GM23248 (cell line): ENCODE measurements at regions not wholly inside any gene's neighbourhood (a gene's known extent, or its start where the extent isn't known, plus 50 kb on each side); places are given as distances from the start of the nearest gene placed in this dataset.

ENCODE experiments used
- DNase-seq: peaks from one replicate; pipeline ENCODE4 v3.0.0-alpha.2; 2015
- H2AFZ ChIP-seq: fragments of 200-600 bp; sonication (generic); 2 replicates; pipeline ENCODE4 v1.6.1; 2016; ENCODE audit warnings: antibody characterized with exemption
- H3F3A ChIP-seq: fragments of 200-600 bp; sonication (generic); 2 replicates; pipeline ENCODE4 v1.6.1; 2016; ENCODE audit warnings: mild to moderate bottlenecking, antibody characterized with exemption, mixed run types; ENCODE audit not compliant: insufficient read depth
- H3K27ac ChIP-seq: fragments of 200-600 bp; sonication (generic); 2 replicates; pipeline ENCODE4 v1.5.1; 2016; ENCODE audit warnings: mild to moderate bottlenecking
- H3K27me3 ChIP-seq: fragments of 200-600 bp; sonication (generic); replicated peaks from 2 replicates; pipeline ENCODE4 v1.6.1; 2016; ENCODE audit warnings: mild to moderate bottlenecking; ENCODE audit not compliant: insufficient read depth
- H3K36me3 ChIP-seq: fragments of 200-600 bp; sonication (generic); 2 replicates; pipeline ENCODE4 v1.6.1; 2016; ENCODE audit warnings: low read depth, mild to moderate bottlenecking
- H3K4me1 ChIP-seq: fragments of 200-600 bp; sonication (generic); 2 replicates; pipeline ENCODE4 v1.6.1; 2016; ENCODE audit warnings: mild to moderate bottlenecking; ENCODE audit not compliant: insufficient read depth
- H3K4me2 ChIP-seq: fragments of 200-600 bp; sonication (generic); one replicate; pipeline ENCODE4 v1.6.1; 2016; ENCODE audit warnings: mild to moderate bottlenecking; ENCODE audit not compliant: unreplicated experiment
- H3K4me3 ChIP-seq: fragments of 200-600 bp; sonication (generic); 2 replicates; pipeline ENCODE4 v1.5.1; 2016; ENCODE audit warnings: mild to moderate bottlenecking
- H3K79me2 ChIP-seq: fragments of 200-600 bp; sonication (generic); 2 replicates; pipeline ENCODE4 v1.6.1; 2016; ENCODE audit warnings: mild to moderate bottlenecking; ENCODE audit not compliant: insufficient read depth
- H3K9ac ChIP-seq: fragments of 200-600 bp; sonication (generic); 2 replicates; pipeline ENCODE4 v1.6.1; 2016; ENCODE audit warnings: mild to moderate bottlenecking
- H3K9me2 ChIP-seq: fragments of 200-600 bp; sonication (generic); 2 replicates; pipeline ENCODE4 v1.6.1; 2016; ENCODE audit warnings: mixed run types, mild to moderate bottlenecking, moderate library complexity; ENCODE audit not compliant: insufficient read depth
- H3K9me3 ChIP-seq: fragments of 200-600 bp; sonication (generic); one replicate; pipeline ENCODE4 v1.6.1; 2017; ENCODE audit warnings: low read depth
- H4K20me1 ChIP-seq: fragments of 200-600 bp; sonication (generic); 2 replicates; pipeline ENCODE4 v1.6.0; 2016; ENCODE audit not compliant: insufficient read depth
- EZH2 ChIP-seq: fragments of 200-600 bp; sonication (generic); IDR thresholded peaks from 2 replicates; pipeline ENCODE4 v1.6.1; 2018; ENCODE audit warnings: antibody characterized with exemption, mild to moderate bottlenecking; ENCODE audit not compliant: insufficient read depth, poor library complexity, severe bottlenecking
- EZH2phosphoT487 ChIP-seq: fragments of 200-600 bp; sonication (generic); IDR thresholded peaks from 2 replicates; pipeline ENCODE4 v1.6.1; 2018; ENCODE audit warnings: antibody characterized with exemption, moderate library complexity, mild to moderate bottlenecking, low read depth; ENCODE audit not compliant: insufficient read depth
- WGBS, 2 experiments: methylation state at CpG; one replicate each; pipeline ENCODE4 v1.1.6; 2015 to 2017; ENCODE audit warnings: low lambda C conversion rate in 2 of 2, low coverage in 1 of 2; ENCODE audit errors: missing lambda C conversion rate in 2 of 2; 5-methylcytosine and 5-hydroxymethylcytosine counted together
- in situ Hi-C: fragments of 300-500 bp; cut with MboI; formaldehyde crosslinking; loops from 2 replicates; pipeline ENCODE4 v1.15.0; 2020

GRCh38 chr4:110787707-110788106 lies 164.8 kb upstream of the PITX2 start:
- Histone ChIP-seq H3F3A (peaks cover 18% of the 10 kb centered on the region), H2AFZ (no peak overlapping the region), H3K4me1 (peaks cover 34% of the 10 kb centered on the region), H3K27ac (peak overlapping the region; percentile 31), H3K4me3 (peak overlapping the region; percentile 38), H3K9ac (no peak overlapping the region), H3K36me3 (no peaks in the 10 kb centered on the region), H3K4me2 (peak overlapping the region; percentile 45), H3K27me3 (no peaks in the 10 kb centered on the region), H3K79me2 (no peaks in the 10 kb centered on the region), H4K20me1 (no peaks in the 10 kb centered on the region), H3K9me2 (no peaks in the 10 kb centered on the region; the same call in 1 of the 2 replicates), H3K9me3 (no peaks in the 10 kb centered on the region)
- 13 to 16% methylated on average over 3 of the region's 3 CpGs for WGBS, 2 experiments
- in situ Hi-C loops: no loop called here
- DNase-seq: peak; percentile 44
- TF ChIP-seq EZH2 (no peak), EZH2phosphoT487 (no peak)

- Histone ChIP-seq H3F3A (peaks cover 24% of the 10 kb centered on the region), H3K4me2 (peak overlapping the region; percentile 45), H3K9ac (no peak overlapping the region), H2AFZ (no peak overlapping the region), H3K9me3 (no peaks in the 10 kb centered on the region), H3K27ac (peak overlapping the region; percentile 31; the same call in 1 of the 2 replicates), H4K20me1 (no peaks in the 10 kb centered on the region), H3K4me1 (peaks cover 40% of the 10 kb centered on the region), H3K4me3 (no peak overlapping the region), H3K79me2 (no peaks in the 10 kb centered on the region), H3K27me3 (no peaks in the 10 kb centered on the region), H3K36me3 (no peaks in the 10 kb centered on the region), H3K9me2 (no peaks in the 10 kb centered on the region; the same call in 1 of the 2 replicates)
- in situ Hi-C loops: no loop called here
- no peak for TF ChIP-seq EZH2
- 78 to 80% methylated on average over 3 of the region's 3 CpGs for WGBS, 2 experiments
- no peak for DNase-seq
Observed at GRCh38 chr4:110788302-110788701, 165.4 kb upstream of the PITX2 start.

- no peak overlapping the region for H3K9ac ChIP-seq
- DNase-seq: no peak
- H3K4me1 ChIP-seq: peaks cover 32% of the 10 kb centered on the region
- no peaks in the 10 kb centered on the region for H3K36me3 ChIP-seq
- no peak overlapping the region for H3K4me3 ChIP-seq
- in situ Hi-C loops: no loop called here
- H3K27me3 ChIP-seq: no peaks in the 10 kb centered on the region
- H3K27ac ChIP-seq: no peak overlapping the region
- TF ChIP-seq EZH2phosphoT487 (no peak), EZH2 (no peak)
- WGBS, 2 experiments: 96 to 100% methylated on average over 1 of the region's 1 CpG
- H4K20me1 ChIP-seq: no peaks in the 10 kb centered on the region
- no peaks in the 10 kb centered on the region for H3K9me3 ChIP-seq
- H2AFZ ChIP-seq: no peak overlapping the region
- no peaks in the 10 kb centered on the region for H3K79me2 ChIP-seq
- no peak overlapping the region for H3K4me2 ChIP-seq
- H3K9me2 ChIP-seq: no peaks in the 10 kb centered on the region
- H3F3A ChIP-seq: peaks cover 27% of the 10 kb centered on the region
Observed at GRCh38 chr4:110792036-110792435, 169.2 kb upstream of the PITX2 start.

- Histone ChIP-seq H3K27me3 (no peaks in the 10 kb centered on the region), H3F3A (peaks cover 14% of the 10 kb centered on the region), H3K79me2 (no peaks in the 10 kb centered on the region), H3K27ac (no peak overlapping the region), H3K9me3 (no peaks in the 10 kb centered on the region), H3K4me2 (no peak overlapping the region), H2AFZ (no peak overlapping the region), H3K9ac (no peak overlapping the region), H3K4me1 (peaks cover 18% of the 10 kb centered on the region), H3K36me3 (no peaks in the 10 kb centered on the region), H3K9me2 (no peaks in the 10 kb centered on the region), H3K4me3 (no peak overlapping the region), H4K20me1 (no peaks in the 10 kb centered on the region)
- DNase-seq: peak; percentile 29
- WGBS, 2 experiments: 54 to 58% methylated on average over 4 of the region's 4 CpGs
- in situ Hi-C loops: no loop called here
- TF ChIP-seq EZH2 (no peak), EZH2phosphoT487 (no peak)
Observed at GRCh38 chr4:110793381-110793801, 170.5 kb upstream of the PITX2 start.

DNA sequence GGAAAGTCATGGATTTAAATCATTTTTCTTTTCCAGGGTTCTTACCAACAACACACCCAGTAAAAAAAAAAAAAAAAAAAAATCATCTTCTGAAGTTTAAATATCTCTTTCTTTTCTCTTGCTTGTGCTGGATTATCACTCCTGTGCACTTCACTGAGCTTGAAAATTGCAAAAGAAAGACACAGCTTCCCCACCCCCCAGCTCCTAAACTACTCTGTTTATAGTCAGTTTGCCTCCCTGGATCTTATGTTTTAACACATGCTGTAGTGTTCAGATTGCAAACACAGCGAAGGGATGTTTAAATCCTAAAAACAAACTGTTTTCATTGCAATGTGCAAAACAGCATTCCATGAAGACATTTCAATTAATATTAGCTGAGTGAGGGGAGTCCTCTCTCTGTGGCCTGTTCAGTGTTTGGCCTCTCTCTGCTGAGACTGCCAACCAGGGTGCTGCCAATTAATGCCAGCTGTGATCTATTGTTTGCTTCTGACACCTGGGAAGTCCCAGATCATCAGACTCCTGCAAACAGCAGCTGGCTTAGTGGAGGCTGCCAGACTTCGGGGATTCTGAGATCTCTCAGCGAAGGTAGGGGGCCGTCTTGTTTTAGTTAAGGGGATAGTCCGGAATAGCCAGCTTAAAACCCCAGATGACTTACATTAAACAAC lies 171.1 kb upstream of the PITX2 start:
- Histone ChIP-seq H3K79me2 (no peaks in the 10 kb centered on the region), H3K4me1 (peaks cover 18% of the 10 kb centered on the region), H3K9me2 (no peaks in the 10 kb centered on the region), H4K20me1 (no peaks in the 10 kb centered on the region), H3K9ac (no peak overlapping the region), H3K27ac (no peak overlapping the region), H3K36me3 (no peaks in the 10 kb centered on the region), H3K27me3 (no peaks in the 10 kb centered on the region), H3K4me2 (no peak overlapping the region), H3K4me3 (no peak overlapping the region), H3K9me3 (no peaks in the 10 kb centered on the region), H3F3A (peaks cover 14% of the 10 kb centered on the region), H2AFZ (no peak overlapping the region)
- no peak for TF ChIP-seq EZH2phosphoT487
- WGBS, 2 experiments: 94% methylated on average over 5 of the region's 5 CpGs
- in situ Hi-C loops: no loop called here
- no peak for DNase-seq
